Calu3 (cell line): ENCODE measurements at regions not wholly inside any gene's neighbourhood (a gene's known extent, or its start where the extent isn't known, plus 50 kb on each side); places are given as distances from the start of the nearest gene placed in this dataset.

Experiments
- BruUV-seq: library from RNA; stranded (reverse); fragments of 400-500 nt; replicated peaks from 2 replicates; lab custom pipeline; 2021; lab: Mats Ljungman, UMichigan
- CTCF ChIA-PET: fragments of 300-600 bp; sonication (Branson Sonifier 250); formaldehyde crosslinking; loops from one replicate; lab custom pipeline; 2022; ENCODE audit warnings: antibody characterized with exemption; lab: Charles Lee
- DNase-seq: peaks from one replicate; pipeline ENCODE4 v3.0.0; 2022
- H3K27ac Mint-ChIP-seq: one replicate; pipeline ENCODE4 v1.8.0; 2022; ENCODE audit warnings: mixed read lengths; ENCODE audit not compliant: unreplicated experiment
- H3K27me3 Mint-ChIP-seq: one replicate; pipeline ENCODE4 v1.8.0; 2022; ENCODE audit warnings: mixed read lengths; ENCODE audit not compliant: unreplicated experiment
- H3K36me3 Mint-ChIP-seq: one replicate; pipeline ENCODE4 v1.8.0; 2022; ENCODE audit warnings: mild to moderate bottlenecking, moderate library complexity, mixed read lengths; ENCODE audit not compliant: insufficient read depth, unreplicated experiment
- H3K4me1 Mint-ChIP-seq: one replicate; pipeline ENCODE4 v1.8.0; 2022; ENCODE audit warnings: mild to moderate bottlenecking, low read depth, mixed read lengths; ENCODE audit not compliant: unreplicated experiment
- H3K4me3 Mint-ChIP-seq: one replicate; pipeline ENCODE4 v1.8.0; 2022; ENCODE audit warnings: mild to moderate bottlenecking, low read depth, moderate library complexity, mixed read lengths; ENCODE audit not compliant: unreplicated experiment
- H3K9me3 Mint-ChIP-seq: one replicate; pipeline ENCODE4 v1.8.0; 2022; ENCODE audit warnings: low read depth, mixed read lengths; ENCODE audit not compliant: unreplicated experiment
- CTCF ChIP-seq: fragments of 200-600 bp; IDR thresholded peaks from one replicate; pipeline ENCODE4 v1.8.0; 2022; ENCODE audit warnings: antibody characterized with exemption; ENCODE audit not compliant: unreplicated experiment
- intact Hi-C: fragments of 100-400 bp; cut with micrococcal nuclease; formaldehyde crosslinking; loops from one replicate; pipeline ENCODE4 v1.10.0; 2022; ENCODE audit not compliant: unreplicated experiment

- H3K27ac Mint-ChIP-seq: no peak overlapping the region
- peaks cover 9% of the 10 kb centered on the region for H3K4me1 Mint-ChIP-seq
- intact Hi-C loops: loop anchor here (5.0 kb wide), 1 partner anchor 63 kb away; no protein-coding TSS in a partner anchor
- H3K4me3 Mint-ChIP-seq: no peak overlapping the region
- no peak for TF ChIP-seq CTCF
- no peaks in the 10 kb centered on the region for H3K9me3 Mint-ChIP-seq
- no TSS peak for BruUV-seq
- H3K36me3 Mint-ChIP-seq: no peaks in the 10 kb centered on the region
- DNase-seq: no peak
- CTCF ChIA-PET: no interaction called here
- H3K27me3 Mint-ChIP-seq: peaks cover 38% of the 10 kb centered on the region
Measured at GRCh38 chr10:91013985-91014384, 93.1 kb upstream of the ANKRD1 start.

- Mint-ChIP-seq H3K36me3 (no peaks in the 10 kb centered on the region), H3K27me3 (peaks cover 61% of the 10 kb centered on the region), H3K9me3 (no peaks in the 10 kb centered on the region), H3K27ac (no peak overlapping the region), H3K4me3 (no peak overlapping the region), H3K4me1 (no peaks in the 10 kb centered on the region)
- DNase-seq: no peak
- intact Hi-C loops: no loop called here
- TF ChIP-seq CTCF: no peak
- CTCF ChIA-PET: no interaction called here
- BruUV-seq: no TSS peak
Measured at GRCh38 chr10:91017198-91017597, 96.3 kb upstream of the ANKRD1 start.

- BruUV-seq: no TSS peak
- DNase-seq: no peak
- Mint-ChIP-seq H3K27me3 (peaks cover 92% of the 10 kb centered on the region), H3K36me3 (no peaks in the 10 kb centered on the region), H3K9me3 (no peaks in the 10 kb centered on the region), H3K4me3 (no peak overlapping the region), H3K4me1 (no peaks in the 10 kb centered on the region), H3K27ac (no peak overlapping the region)
- CTCF ChIA-PET: no interaction called here
- intact Hi-C loops: no loop called here
- no peak for TF ChIP-seq CTCF
Measured at GRCh38 chr10:91021901-91022300, 101.0 kb upstream of the ANKRD1 start.

- no peak for TF ChIP-seq CTCF
- no peak overlapping the region for H3K27ac Mint-ChIP-seq
- H3K36me3 Mint-ChIP-seq: no peaks in the 10 kb centered on the region
- H3K4me3 Mint-ChIP-seq: no peak overlapping the region
- no peaks in the 10 kb centered on the region for H3K9me3 Mint-ChIP-seq
- DNase-seq: no peak
- H3K27me3 Mint-ChIP-seq: peaks cover 93% of the 10 kb centered on the region
- H3K4me1 Mint-ChIP-seq: no peaks in the 10 kb centered on the region
- CTCF ChIA-PET: no interaction called here
- BruUV-seq: no TSS peak
- intact Hi-C loops: no loop called here
Measured at GRCh38 chr10:91022390-91022789, 101.5 kb upstream of the ANKRD1 start.
